ENCODE measurements at regions not wholly inside any gene's neighbourhood (a gene's known extent, or its start where the extent isn't known, plus 50 kb on each side); places are given as distances from the start of the nearest gene placed in this dataset.

GRCh38 chr11:134466610-134467567, 54.8 kb upstream of the B3GAT1 start:
- TF ChIP-seq CTCF (IDR thresholded peaks at IDR 0.05) (no peak), POLR2A (IDR thresholded peaks at IDR 0.05) (no peak)

Measured in heart left ventricle (tissue), 13 donors.